Tibial nerve (tissue), 4 donors: ENCODE measurements at regions not wholly inside any gene's neighbourhood (a gene's known extent, or its start where the extent isn't known, plus 50 kb on each side); places are given as distances from the start of the nearest gene placed in this dataset.

Experiments
- CTCF ChIP-seq, 5 experiments: fragments of 200-600 bp in 3 of 5; fragments of 450-650 bp in 2 of 5; sonication (generic) in 3 of 5; IDR thresholded peaks; one replicate each; pipeline ENCODE4 v1.5.1; 2016 to 2019; ENCODE audit warnings: antibody characterized with exemption in 5 of 5, mild to moderate bottlenecking in 3 of 5, moderate library complexity in 2 of 5
- EP300 ChIP-seq, 2 donors: sonication (generic); formaldehyde crosslinking; IDR thresholded peaks; one replicate each; pipeline ENCODE4 v1.6.1; 2017; ENCODE audit warnings: antibody characterized with exemption in 2 of 2, mild to moderate bottlenecking in 1 of 2
- POLR2A ChIP-seq, 2 donors: fragments of 450-650 bp; IDR thresholded peaks; one replicate each; pipeline ENCODE4 v1.6.1; 2017; ENCODE audit warnings: antibody characterized with exemption in 2 of 2, mild to moderate bottlenecking in 2 of 2, moderate library complexity in 2 of 2

- TF ChIP-seq EP300 (IDR thresholded peaks at IDR 0.05) = no peak
- TF ChIP-seq CTCF (IDR thresholded peaks at IDR 0.05) = no peak
- TF ChIP-seq POLR2A (IDR thresholded peaks at IDR 0.05) = no peak
These were observed 82.8 kb upstream of the TCEAL2 start for GRCh38 chrX:102042372-102043325.
